GM12874 (cell line): ENCODE measurements at regions not wholly inside any gene's neighbourhood (a gene's known extent, or its start where the extent isn't known, plus 50 kb on each side); places are given as distances from the start of the nearest gene placed in this dataset.

ENCODE experiments used
- TF ChIP-seq, protein P1 (sequence below): IDR thresholded peaks from 2 replicates; pipeline ENCODE4 v1.5.1; 2011; ENCODE audit warnings: low read depth, mild to moderate bottlenecking, control low read depth, low read length, moderate library complexity; ENCODE audit not compliant: insufficient read depth

DNA sequence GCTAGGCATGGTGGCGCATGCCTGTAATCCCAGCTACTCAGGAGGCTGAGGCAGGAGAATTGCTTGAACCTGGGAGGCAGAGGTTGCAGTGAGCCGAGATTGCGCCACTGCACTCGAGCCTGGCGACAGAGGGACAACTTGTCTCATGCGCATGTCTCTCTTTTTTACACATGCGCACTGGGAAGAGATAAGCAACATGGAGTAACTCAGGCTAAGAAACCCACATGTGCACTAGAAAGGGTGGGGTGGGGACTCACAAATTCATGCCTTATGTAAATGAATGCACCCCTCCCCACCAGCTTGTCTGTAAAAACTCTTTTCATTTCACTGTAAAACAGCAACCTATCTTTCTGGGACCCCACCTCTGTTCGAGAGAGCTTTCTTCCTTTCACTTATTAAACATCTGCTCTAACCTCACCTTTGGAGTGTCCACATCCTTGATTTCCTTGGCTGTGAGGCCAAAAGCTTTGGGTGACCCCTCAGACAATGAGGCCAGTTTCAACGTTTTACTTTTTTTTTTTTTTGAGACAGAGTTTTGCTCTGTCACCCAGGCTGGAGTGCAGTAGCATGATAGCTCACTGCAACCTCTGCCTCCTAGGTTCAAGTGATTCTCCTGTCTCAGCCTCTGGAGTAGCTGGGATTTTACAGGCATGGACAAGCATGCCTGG is 91.6 kb upstream of the RMP24 start:
- TF ChIP-seq, protein P1, sequence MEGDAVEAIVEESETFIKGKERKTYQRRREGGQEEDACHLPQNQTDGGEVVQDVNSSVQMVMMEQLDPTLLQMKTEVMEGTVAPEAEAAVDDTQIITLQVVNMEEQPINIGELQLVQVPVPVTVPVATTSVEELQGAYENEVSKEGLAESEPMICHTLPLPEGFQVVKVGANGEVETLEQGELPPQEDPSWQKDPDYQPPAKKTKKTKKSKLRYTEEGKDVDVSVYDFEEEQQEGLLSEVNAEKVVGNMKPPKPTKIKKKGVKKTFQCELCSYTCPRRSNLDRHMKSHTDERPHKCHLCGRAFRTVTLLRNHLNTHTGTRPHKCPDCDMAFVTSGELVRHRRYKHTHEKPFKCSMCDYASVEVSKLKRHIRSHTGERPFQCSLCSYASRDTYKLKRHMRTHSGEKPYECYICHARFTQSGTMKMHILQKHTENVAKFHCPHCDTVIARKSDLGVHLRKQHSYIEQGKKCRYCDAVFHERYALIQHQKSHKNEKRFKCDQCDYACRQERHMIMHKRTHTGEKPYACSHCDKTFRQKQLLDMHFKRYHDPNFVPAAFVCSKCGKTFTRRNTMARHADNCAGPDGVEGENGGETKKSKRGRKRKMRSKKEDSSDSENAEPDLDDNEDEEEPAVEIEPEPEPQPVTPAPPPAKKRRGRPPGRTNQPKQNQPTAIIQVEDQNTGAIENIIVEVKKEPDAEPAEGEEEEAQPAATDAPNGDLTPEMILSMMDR, result no peak

DNA sequence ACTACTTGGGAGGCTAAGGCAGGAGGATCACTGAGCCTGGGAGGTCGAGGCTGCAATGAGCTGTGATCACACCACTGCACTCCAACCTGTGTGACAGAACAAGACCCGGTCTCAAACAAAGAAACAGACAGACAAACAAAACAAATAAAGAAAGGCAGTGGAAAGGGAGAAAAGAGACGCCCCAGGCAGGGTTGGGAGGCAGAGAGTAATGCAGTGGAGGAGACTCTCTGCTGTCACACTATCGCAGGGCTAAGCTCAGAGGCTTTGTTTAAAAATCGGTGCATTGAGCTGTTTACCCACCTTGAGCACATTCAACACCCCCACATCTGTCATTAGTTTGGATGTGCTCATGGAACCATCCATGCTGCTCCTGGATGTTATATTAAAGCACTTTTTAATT is 84.2 kb upstream of the RMP24 start:
- TF ChIP-seq, protein P1, result no peak

DNA sequence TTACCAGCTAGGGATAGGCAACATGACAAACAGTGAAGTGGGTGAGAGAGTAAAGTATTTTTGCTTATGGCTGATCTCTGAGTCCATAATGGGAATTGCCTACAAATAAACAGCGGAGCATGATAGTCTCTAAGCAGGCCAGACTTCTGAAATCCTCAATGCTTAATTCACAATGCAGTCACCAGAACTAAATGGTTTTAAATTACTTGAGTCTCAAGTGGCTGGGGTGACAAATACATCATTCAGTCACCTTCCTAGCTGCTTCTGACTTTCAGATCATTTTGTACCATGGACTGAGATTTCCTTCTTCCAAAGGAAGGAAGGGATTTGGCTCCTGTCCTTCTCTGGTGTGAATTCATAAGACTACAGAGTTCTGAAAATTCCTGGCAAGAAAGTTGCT is 82.8 kb upstream of the RMP24 start:
- TF ChIP-seq, protein P1, result no peak

DNA sequence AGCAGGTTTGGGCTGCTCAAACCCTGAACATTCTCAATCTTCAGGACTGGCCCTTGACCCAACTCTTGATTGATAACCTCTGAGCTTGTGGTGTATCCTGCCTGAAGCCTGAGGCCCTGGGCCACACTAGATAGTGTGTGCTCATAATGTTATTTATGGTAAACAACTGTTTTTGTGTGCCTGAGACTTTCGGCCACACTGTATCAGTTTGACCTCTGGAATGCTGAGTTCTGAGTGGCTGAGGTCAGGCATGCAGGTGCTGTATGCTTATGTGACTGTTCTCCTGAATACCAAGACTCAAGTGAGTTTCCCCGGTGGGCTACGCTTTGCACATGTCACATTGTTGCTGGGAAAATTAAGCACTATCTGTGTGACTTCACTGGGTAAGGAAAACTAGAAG is 82.2 kb upstream of the RMP24 start:
- TF ChIP-seq, protein P1, result no peak

DNA sequence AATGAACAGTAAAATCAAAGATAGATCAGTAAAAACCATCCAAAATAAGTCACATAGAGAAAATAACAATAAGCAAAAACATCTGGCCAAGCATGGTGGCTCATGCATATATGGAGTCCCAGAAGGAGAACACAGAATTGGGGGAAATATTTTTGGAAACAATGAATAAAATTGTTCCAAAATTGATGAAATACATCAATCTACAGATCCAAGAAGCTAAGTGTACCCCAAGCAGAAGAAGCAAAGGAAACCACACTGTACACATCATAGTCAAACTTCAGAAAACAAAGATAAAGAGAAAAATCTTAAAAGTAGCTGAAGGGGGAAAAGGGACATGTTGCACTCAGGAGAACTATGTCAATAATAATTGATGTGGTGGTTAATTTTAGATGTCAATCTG is 80.4 kb upstream of the RMP24 start:
- TF ChIP-seq, protein P1, result no peak

DNA sequence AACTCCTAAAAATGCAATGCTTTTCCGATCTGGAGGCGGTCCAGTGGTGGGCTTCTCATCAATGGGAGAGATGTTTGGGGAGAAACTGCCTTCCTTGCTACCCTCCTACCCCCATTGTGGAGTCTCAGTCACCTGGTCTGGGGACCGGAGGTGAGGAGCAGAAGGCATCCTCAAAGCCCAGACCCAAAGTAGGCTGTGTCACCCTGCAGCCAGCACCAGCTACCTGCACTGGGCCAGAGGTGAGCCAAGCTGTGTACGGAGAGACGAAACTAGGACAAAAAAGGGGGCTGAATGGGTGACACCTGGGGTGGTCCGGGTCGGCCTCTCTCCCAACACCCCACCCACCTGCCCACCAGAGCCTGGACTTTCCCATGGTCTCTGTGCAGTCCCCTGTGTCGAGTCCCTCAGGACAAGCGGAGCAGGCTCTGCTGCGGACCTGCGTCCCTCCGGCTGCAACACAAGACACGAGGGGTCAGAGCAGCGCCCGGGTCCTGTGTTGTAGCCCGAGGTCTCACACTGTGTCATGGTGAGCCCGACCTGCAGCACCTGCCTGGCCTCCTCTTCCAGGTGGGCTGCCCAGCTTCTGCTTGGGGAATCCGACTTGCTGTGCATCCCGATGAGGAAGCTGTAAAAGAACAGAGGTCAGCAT is 68.0 kb upstream of the RMP24 start:
- TF ChIP-seq, protein P1, result no peak

DNA sequence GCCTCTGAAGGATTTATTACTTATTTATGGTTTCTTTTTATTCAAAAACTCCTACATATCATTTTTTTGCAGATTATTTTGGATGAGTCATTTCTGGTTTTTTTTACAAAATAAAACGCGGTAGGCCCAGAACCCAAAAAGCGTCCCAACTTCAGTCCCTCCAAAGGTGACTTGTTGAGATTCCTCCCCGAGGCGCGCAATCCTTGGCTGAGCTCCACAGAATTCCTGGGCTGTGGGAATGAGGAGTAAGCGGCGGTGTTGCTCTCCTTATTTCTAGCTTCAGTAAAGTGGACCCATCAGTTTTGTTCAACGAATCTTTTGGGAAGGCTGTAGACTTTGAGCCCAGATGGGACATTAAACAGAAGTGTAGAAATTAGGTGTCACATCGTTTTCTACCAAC is 67.0 kb upstream of the RMP24 start:
- TF ChIP-seq, protein P1, result no peak
